H1 (cell line): ENCODE measurements at regions not wholly inside any gene's neighbourhood (a gene's known extent, or its start where the extent isn't known, plus 50 kb on each side); places are given as distances from the start of the nearest gene placed in this dataset.

ENCODE experiments used
- CTCF ChIP-seq, 3 experiments: IDR thresholded peaks; 1 replicate in 2 of 3; 2 replicates in 1 of 3; pipeline versions ENCODE4 v1.5.1 to v1.6.1; 2011; ENCODE audit warnings: low read length in 3 of 3, mild to moderate bottlenecking in 3 of 3, inconsistent platforms in 2 of 3, low read depth in 1 of 3, moderate library complexity in 1 of 3; ENCODE audit not compliant: insufficient read depth in 1 of 3; ENCODE audit errors: control extremely low read depth in 1 of 3
- EZH2 ChIP-seq: fragments of 200-600 bp; sonication (generic); IDR thresholded peaks from 2 replicates; pipeline ENCODE4 v1.7.1; 2012; ENCODE audit warnings: low read depth, mild to moderate bottlenecking, moderate library complexity, low read length, inconsistent platforms; ENCODE audit not compliant: severe bottlenecking
- GTF2F1 ChIP-seq: IDR thresholded peaks from 2 replicates; pipeline ENCODE4 v1.6.1; 2012; ENCODE audit warnings: low read depth, low read length, improper control_type of control experiment, borderline replicate concordance
- HDAC2 ChIP-seq, 2 experiments: fragments of 300-600 bp in 1 of 2; sonication (generic) in 1 of 2; IDR thresholded peaks; 2 replicates each; pipeline ENCODE4 v1.6.1; 2011 to 2012; ENCODE audit warnings: low read depth in 2 of 2, low read length in 2 of 2, mild to moderate bottlenecking in 2 of 2, moderate library complexity in 2 of 2, borderline replicate concordance in 1 of 2, inconsistent platforms in 1 of 2
- POLR2A ChIP-seq, 2 experiments: IDR thresholded peaks; 1 replicate in 1 of 2; 2 replicates in 1 of 2; pipeline ENCODE4 v1.6.1; 2011; ENCODE audit warnings: low read depth in 2 of 2, low read length in 2 of 2, mild to moderate bottlenecking in 2 of 2; ENCODE audit errors: control extremely low read depth in 1 of 2
- POLR2AphosphoS5 ChIP-seq: IDR thresholded peaks from 2 replicates; pipeline ENCODE4 v1.6.1; 2011; ENCODE audit warnings: low read depth, low read length
- TF ChIP-seq, protein P1 (sequence below): IDR thresholded peaks from 2 replicates; pipeline ENCODE4 v1.6.1; 2012; ENCODE audit warnings: inconsistent platforms

DNA sequence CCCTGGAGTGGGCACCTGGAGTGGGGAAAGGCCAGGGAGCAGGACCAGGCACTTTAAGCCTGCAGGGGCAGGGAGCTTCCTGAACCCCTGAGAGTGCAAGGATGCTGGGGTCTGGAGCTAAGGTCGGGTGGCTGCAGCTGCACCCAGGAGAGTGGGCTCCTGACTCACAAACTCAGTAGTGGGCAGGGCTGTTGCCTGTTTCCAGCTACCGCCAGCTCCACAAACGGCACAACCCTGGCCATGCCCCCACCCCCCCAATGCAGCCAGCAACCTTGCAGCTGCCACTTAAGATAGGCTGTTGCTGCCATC lies 688.8 kb downstream of the NYAP2 start:
- TF ChIP-seq EZH2, result no peak
- no peak for TF ChIP-seq POLR2A (IDR thresholded peaks at IDR 0.05; ENCODE audit: control extremely low read depth in 1 of 2, low read depth in 2 of 2, low read length in 2 of 2)
- no peak for TF ChIP-seq CTCF (IDR thresholded peaks at IDR 0.05; ENCODE audit: control extremely low read depth in 1 of 3, insufficient read depth in 1 of 3, low read depth in 1 of 3, low read length in 3 of 3)
- no peak for TF ChIP-seq HDAC2 (IDR thresholded peaks at IDR 0.05; ENCODE audit: borderline replicate concordance in 1 of 2, low read depth in 2 of 2, low read length in 2 of 2)
- no peak for TF ChIP-seq GTF2F1
- no peak for TF ChIP-seq POLR2AphosphoS5
- TF ChIP-seq, protein P1, sequence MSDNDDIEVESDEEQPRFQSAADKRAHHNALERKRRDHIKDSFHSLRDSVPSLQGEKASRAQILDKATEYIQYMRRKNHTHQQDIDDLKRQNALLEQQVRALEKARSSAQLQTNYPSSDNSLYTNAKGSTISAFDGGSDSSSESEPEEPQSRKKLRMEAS, result no peak
